Retinal pigment epithelial cell (primary cell): ENCODE measurements at regions not wholly inside any gene's neighbourhood (a gene's known extent, or its start where the extent isn't known, plus 50 kb on each side); places are given as distances from the start of the nearest gene placed in this dataset.

Experiments used
- DNase-seq: peaks from one replicate; pipeline ENCODE4 v3.0.0-alpha.2; 2010; ENCODE audit warnings: low read depth
- H3K4me3 ChIP-seq: 2 replicates; pipeline ENCODE4 v1.5.1; 2011; ENCODE audit warnings: mild to moderate bottlenecking, low read length, control low read depth, moderate library complexity
- TF ChIP-seq, protein P1 (sequence below): conservative IDR thresholded peaks from 2 replicates; pipeline ENCODE4 v1.5.1; 2011; ENCODE audit warnings: low read depth, low read length, control low read depth, inconsistent platforms

DNA sequence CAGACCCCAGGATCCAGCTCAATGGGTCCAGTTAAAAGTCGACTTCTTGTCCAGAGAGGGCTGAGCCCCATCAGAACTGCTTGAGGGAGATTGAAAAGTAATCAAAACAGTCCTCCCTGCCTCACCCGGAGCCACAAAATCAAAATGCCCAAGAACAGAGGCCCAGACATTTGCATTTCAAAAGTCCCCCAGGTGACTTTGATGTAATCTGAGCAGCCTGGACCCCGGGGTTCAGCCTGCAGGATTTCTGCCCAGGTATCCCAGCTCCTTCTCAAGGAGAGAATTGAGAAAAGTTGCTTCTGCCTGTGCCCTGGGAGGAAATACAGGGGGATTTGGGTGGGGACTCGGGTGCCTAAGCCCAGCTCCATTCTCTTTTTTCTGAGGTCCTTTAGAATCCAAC, 1385.0 kb downstream of the TBC1D22A start:
- TF ChIP-seq, protein P1, sequence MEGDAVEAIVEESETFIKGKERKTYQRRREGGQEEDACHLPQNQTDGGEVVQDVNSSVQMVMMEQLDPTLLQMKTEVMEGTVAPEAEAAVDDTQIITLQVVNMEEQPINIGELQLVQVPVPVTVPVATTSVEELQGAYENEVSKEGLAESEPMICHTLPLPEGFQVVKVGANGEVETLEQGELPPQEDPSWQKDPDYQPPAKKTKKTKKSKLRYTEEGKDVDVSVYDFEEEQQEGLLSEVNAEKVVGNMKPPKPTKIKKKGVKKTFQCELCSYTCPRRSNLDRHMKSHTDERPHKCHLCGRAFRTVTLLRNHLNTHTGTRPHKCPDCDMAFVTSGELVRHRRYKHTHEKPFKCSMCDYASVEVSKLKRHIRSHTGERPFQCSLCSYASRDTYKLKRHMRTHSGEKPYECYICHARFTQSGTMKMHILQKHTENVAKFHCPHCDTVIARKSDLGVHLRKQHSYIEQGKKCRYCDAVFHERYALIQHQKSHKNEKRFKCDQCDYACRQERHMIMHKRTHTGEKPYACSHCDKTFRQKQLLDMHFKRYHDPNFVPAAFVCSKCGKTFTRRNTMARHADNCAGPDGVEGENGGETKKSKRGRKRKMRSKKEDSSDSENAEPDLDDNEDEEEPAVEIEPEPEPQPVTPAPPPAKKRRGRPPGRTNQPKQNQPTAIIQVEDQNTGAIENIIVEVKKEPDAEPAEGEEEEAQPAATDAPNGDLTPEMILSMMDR, result no peak

DNA sequence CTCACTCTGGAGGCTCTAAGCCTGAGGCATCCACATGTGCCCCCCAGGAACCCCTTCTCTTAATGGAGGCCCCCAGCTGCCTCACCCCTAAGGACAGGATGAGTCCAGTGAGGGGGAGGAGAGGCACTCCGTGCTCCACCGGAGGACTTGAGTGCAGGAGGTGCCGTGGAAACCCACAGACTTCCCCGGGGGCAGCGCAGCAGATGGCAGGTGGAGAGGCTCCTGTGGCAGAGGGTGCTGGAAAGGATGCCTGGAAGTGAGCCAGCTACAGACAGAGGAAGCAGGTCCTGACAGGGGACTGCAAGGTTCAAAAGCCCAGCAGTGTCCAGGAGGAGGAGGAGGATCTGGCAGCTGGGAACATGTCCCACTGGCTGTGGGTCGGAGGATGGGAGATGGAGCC, 1384.0 kb downstream of the TBC1D22A start:
- H3K4me3 ChIP-seq, result no peak overlapping the region
- DNase-seq, result no peak
- TF ChIP-seq, protein P1, result no peak

More for the DNA sequence above, 1385.0 kb downstream of the TBC1D22A start:
- H3K4me3 ChIP-seq, result no peak overlapping the region
- no peak for DNase-seq

DNA sequence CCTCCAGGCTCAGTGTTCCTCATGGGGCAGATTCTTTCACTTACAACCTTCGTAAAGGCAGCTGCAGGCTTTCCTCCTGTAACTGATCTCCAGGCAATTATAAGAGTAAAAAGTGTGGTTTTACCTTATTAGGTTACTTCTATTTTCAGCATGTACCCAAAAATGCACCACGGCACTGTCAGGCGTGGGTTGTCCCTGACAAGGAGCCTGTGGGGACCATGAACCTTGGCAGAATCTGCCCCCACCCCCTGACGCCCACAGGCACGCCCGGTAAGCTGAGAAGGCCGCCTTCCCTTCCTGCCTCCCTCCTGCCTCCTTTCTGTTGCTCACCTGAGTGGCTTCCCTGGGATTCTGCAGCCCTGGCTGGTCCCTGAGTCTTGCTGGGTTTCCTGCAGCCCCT, 1383.3 kb downstream of the TBC1D22A start:
- H3K4me3 ChIP-seq, result no peak overlapping the region
- no peak for DNase-seq
- TF ChIP-seq, protein P1, result no peak

DNA sequence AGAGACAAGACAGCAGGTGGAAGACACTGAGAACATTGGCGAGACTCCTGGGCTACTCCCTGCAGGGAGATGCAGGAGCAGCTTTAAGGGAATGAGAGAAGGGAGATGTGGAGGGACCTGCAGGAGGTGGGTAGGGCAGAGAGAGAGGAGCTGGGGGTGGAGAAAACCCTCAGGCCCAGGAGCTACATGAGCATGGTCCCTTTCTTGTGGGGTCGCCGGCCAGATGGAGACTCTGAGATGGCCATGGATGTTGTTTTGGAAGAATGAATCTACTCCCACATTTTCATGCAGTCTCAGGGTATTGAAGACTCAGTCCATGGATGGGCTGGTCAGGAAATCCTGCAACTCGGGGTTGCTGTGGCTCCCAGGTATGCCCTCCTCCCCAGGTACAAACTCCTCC, 1381.9 kb downstream of the TBC1D22A start:
- no peak overlapping the region for H3K4me3 ChIP-seq
- TF ChIP-seq, protein P1, result no peak
- DNase-seq, result no peak

DNA sequence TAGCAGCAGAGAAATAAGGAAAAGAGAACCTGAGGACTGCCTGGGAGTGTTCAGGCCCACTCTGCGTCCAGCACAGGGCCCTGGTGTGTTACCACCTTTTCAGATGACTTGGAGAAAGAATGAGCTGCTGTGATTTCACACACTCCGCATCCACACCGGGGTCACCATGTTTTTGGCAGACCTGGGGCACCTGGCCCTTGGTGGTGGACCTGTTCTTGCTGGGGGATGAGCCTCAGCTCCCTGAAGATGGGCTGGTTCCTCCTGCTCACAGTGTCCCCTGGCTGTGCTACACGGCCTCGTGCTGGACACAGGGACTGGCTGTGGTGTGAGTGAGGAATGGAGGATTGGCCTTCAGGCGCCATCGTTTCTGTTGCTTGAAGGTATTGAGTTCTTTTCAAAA, 1381.4 kb downstream of the TBC1D22A start:
- TF ChIP-seq, protein P1, result no peak
- no peak overlapping the region for H3K4me3 ChIP-seq
- DNase-seq, result no peak

DNA sequence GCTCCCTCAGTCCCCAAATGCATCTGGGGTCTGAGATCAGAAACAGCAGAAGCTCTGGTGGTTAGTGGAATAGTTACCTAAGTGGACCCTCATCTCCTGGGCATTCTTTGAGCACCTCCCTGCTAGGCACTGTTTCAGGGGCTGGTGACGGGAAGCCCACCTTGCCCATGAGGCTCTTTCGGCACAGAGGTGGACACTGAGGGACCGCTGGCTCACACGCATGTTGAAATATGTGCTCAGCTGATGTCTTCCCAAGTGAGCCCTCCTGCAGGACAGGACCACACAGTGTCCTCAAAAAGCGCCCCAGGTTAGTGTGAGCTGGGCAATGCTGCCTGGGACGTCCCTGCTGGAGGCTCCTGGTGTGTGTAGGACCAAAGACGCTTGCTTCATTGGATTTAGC, 1379.9 kb downstream of the TBC1D22A start:
- DNase-seq, result no peak
- TF ChIP-seq, protein P1, result no peak
- H3K4me3 ChIP-seq, result no peak overlapping the region

DNA sequence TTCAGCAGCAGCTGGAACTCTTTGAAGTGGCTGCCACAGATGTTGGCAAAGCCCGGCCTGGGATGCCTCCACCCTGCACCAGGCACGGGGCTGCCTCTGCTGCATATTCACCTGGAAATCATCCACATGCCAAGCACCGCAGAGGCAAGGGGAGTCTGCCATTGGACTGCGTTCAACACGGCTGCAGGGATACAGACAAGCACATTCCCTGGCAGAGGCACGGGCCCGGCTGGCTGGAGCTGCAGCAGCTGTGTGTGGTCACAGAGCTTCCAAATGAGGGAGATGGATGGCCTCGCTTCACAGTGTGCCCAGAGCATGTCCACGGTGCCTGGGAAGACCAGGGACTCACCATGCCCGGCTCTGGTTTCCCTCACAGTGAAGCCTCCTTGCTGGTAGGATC, 1378.9 kb downstream of the TBC1D22A start:
- H3K4me3 ChIP-seq, result no peak overlapping the region
- TF ChIP-seq, protein P1, result no peak
- DNase-seq, result no peak
